ENCODE measurements at regions not wholly inside any gene's neighbourhood (a gene's known extent, or its start where the extent isn't known, plus 50 kb on each side); places are given as distances from the start of the nearest gene placed in this dataset.

- DNase-seq (ENCODE audit: low read depth), result no peak
- no peak overlapping the region for H3K4me3 ChIP-seq (ENCODE audit: low read depth, low read length)
These were observed 61.9 kb upstream of the BMP6 start for GRCh38 chr6:7664003-7664402.

GRCh38 chr6:7668936-7669335, 57.0 kb upstream of the BMP6 start:
- no peak for DNase-seq (ENCODE audit: low read depth)
- H3K4me3 ChIP-seq (ENCODE audit: low read depth, low read length), result no peak overlapping the region

GRCh38 chr6:7669742-7670141, 56.2 kb upstream of the BMP6 start:
- H3K4me3 ChIP-seq (ENCODE audit: low read depth, low read length), result no peak overlapping the region
- DNase-seq (ENCODE audit: low read depth), result no peak

GRCh38 chr6:7671076-7671475, 54.8 kb upstream of the BMP6 start:
- H3K4me3 ChIP-seq (ENCODE audit: low read depth, low read length), result no peak overlapping the region
- peak; percentile 52 for DNase-seq (ENCODE audit: low read depth)

GRCh38 chr6:7671581-7671980, 54.3 kb upstream of the BMP6 start:
- no peak overlapping the region for H3K4me3 ChIP-seq (ENCODE audit: low read depth, low read length)

GRCh38 chr6:7672066-7673062, 53.5 kb upstream of the BMP6 start:
- DNase-seq (ENCODE audit: low read depth), result no peak
- no peak overlapping the region for H3K4me3 ChIP-seq (ENCODE audit: low read depth, low read length)

More at GRCh38 chr6:7671581-7671980, 54.3 kb upstream of the BMP6 start:
- no peak for DNase-seq (ENCODE audit: low read depth)

- no peak overlapping the region for H3K4me3 ChIP-seq (ENCODE audit: low read depth, low read length)
- no peak for DNase-seq (ENCODE audit: low read depth)
These were observed 52.8 kb upstream of the BMP6 start for GRCh38 chr6:7673063-7673536.

GRCh38 chr6:7674291-7674690, 51.6 kb upstream of the BMP6 start:
- H3K4me3 ChIP-seq (ENCODE audit: low read depth, low read length), result no peak overlapping the region
- DNase-seq (ENCODE audit: low read depth), result no peak

- no peak for DNase-seq (ENCODE audit: low read depth)
- no peak overlapping the region for H3K4me3 ChIP-seq (ENCODE audit: low read depth, low read length)
These were observed 50.5 kb upstream of the BMP6 start for GRCh38 chr6:7675353-7675945.

Data from skeletal muscle cell (primary cell).